ENCODE measurements at regions not wholly inside any gene's neighbourhood (a gene's known extent, or its start where the extent isn't known, plus 50 kb on each side); places are given as distances from the start of the nearest gene placed in this dataset.
A peak's percentile ranks its signal among the peaks of the same experiment; 100 is the strongest.
"Not testable (repeated sequence)": the region's sequence is repeated elsewhere in the genome, so short reads cannot be mapped to it uniquely, and the experiment has no call there.

DNA sequence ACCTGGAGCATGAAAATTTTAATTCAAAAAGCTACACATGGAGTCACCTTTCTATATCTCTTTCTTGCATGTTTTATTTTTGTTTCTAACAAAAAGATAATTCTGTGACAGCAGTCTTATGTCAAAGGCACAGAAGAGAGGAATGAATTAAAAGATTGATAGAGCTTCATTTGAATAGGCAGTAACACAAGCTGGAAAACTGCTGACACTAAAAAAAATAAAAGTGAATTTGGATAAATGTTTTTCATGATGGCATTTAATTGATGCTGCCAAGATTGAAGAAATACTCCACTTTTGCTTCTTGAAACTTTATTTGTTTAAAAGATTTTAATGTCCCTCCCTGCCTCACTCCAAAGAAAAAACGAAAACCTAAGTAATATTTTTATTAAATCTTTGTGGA lies 887.4 kb downstream of the PLA2G4A start:
- H3K4me3 ChIP-seq (ENCODE audit: low read length) = no peak overlapping the region
- no peak for DNase-seq (ENCODE audit: low read depth, low spot score)

DNA sequence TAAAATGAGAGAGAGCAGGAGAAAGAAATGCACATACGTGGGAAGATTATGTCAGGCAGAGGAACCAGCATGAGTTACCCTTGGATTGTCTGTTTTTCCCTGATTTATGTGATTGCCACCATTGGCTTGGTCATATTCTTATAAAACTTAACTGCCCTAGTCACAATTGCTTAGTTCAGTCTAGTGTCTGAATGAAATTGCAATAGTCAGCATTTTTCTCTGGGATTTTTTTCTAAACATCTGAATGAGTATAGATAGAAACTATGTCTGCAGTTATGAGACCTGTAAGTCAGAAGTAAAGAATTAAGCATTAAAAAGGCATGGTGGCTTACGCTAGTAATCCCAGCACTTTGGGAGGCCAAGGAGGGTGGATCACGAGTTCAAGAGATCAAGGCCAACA lies 889.8 kb downstream of the PLA2G4A start:
- no peak for DNase-seq (ENCODE audit: low read depth, low spot score)
- H3K4me3 ChIP-seq (ENCODE audit: low read length) = no peak overlapping the region

DNA sequence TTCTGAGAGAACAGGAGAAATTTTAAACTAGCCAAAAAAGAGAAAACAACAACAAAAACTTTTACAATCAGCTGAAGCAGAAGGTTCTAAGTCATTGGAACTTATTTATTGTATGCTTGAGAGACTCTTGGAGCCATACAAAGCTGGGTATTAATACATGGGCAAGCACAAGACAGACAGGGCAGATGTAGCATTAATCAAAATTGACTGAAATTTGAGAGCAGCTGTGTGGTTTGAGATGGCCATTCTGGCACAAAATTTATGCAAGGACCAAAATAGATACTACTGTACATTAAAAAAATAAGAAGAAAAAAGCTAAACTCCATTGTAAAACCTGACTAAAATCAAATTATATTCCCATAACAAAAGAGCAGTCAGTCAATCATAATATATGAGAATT lies 892.5 kb downstream of the PLA2G4A start:
- no peak overlapping the region for H3K4me3 ChIP-seq (ENCODE audit: low read length)
- no peak for DNase-seq (ENCODE audit: low read depth, low spot score)

DNA sequence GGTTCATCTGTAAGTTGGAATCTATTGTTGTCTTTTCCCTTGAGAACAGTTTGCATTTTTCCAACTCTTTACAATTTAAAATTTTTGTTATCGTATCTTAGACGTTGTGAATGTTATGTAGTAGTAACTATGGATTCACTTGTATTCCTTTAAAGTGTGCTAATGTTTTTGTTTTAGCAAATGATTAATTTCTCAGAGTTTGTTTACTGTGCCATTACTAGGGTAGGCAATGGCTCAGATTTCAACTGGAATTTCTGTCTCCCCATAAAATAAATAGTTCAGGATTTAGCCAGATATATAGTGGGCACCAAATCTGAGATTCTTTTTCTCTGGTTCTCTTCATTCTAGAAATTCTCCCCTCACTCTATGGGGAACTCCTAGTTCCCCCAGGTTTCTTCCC lies 896.5 kb downstream of the PLA2G4A start:
- no peak overlapping the region for H3K4me3 ChIP-seq (ENCODE audit: low read length)
- DNase-seq (ENCODE audit: low read depth, low spot score) = no peak

DNA sequence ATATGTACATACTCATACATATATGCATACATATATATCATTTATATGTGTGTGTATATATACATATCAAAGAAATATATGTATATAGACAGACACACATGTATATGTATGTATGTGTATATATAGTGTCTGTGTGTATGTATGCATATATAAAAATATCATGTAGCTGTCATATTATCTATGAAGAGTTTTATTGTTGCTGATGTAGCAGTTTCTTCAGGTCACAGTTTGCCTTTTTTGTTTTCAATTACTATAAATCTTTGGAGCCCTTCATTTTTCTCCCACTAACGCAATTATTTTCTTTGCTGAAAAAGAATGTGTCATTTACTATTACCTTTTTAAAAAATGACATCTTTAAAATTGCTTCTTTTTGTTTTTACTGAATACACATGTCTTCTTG lies 904.5 kb downstream of the PLA2G4A start:
- no peak for DNase-seq (ENCODE audit: low read depth, low spot score)
- H3K4me3 ChIP-seq (ENCODE audit: low read length) = no peak overlapping the region

DNA sequence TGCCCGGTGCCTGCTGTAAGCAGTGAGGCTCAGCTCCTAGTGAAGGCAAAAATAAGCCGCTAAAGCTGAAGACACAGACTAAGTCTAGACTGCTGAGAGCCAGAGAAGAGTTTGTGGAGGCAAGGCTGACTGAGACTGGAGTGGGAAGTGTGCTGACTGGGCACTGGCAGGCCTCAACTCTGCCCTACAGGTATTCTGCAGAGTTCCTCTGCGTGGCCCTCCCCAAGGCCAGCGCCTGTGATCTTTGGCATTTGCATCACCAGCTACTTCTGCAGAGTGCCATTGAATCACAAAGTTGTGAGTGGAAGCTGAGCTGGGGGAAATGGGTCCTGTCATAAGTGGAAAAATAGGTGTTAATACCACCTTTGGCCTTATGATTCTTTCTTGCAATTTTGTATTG lies 905.7 kb downstream of the PLA2G4A start:
- no peak overlapping the region for H3K4me3 ChIP-seq (ENCODE audit: low read length)
- no peak for DNase-seq (ENCODE audit: low read depth, low spot score)

DNA sequence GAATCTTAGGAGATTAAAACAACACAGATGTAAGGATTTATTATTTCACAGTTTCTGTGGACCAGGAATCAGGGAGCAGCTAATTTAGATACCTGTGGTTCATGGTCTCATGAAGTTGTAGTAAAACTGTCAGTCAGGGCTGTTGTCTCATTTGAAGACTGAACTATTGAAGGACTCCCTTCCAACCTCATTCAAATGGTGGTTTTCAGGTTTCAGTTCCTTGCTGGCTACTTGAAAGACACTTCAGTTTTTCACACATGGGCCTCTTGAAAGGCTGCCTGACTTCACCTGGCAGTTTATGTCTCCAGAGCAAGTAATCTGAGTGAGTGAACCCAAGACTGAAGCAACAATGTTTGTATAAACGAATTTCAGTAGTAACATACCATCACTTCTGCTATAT lies 915.9 kb downstream of the PLA2G4A start:
- H3K4me3 ChIP-seq (ENCODE audit: low read length) = no peak overlapping the region
- no peak for DNase-seq (ENCODE audit: low read depth, low spot score)

DNA sequence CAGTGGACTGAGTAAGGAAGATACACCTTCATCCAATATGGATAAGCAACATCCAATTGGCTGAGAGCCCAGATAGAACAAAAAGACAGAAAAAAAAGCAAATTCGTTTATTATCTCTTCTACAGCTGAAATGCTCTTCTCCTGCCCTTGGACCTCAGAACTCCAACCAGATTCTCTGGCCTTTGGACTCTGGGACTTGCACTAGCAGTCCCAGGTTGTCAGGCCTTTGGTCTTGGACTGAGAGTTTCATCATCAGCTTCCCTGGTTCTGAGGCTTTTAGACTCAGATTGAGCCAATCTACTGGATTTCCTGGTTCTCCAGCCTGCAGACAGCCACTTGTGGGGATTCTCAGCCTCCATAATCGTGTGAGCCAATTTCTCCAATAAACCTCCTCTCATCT lies 926.8 kb downstream of the PLA2G4A start:
- no peak for DNase-seq (ENCODE audit: low read depth, low spot score)

DNA sequence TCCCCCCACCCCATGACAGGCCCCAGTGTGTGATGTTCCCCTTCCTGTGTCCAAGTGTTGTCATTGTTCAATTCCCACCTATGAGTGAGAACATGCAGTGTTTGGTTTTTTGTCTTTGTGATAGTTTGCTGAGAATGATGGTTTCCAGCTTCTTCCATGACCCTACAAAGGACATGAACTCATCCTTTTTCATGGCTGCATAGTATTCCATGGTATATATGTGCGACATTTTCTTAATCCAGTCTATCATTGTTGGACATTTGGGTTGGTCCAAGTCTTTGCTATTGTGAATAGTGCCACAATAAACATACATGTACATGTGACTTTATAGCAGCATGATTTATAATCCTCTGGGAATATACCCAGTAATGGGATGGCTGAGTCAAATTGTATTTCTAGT lies 927.9 kb downstream of the PLA2G4A start:
- not testable (repeated sequence) for DNase-seq (ENCODE audit: low read depth, low spot score); H3K4me3 ChIP-seq (ENCODE audit: low read length)

More for the DNA sequence above, 926.8 kb downstream of the PLA2G4A start:
- H3K4me3 ChIP-seq (ENCODE audit: low read length) = no peak overlapping the region

DNA sequence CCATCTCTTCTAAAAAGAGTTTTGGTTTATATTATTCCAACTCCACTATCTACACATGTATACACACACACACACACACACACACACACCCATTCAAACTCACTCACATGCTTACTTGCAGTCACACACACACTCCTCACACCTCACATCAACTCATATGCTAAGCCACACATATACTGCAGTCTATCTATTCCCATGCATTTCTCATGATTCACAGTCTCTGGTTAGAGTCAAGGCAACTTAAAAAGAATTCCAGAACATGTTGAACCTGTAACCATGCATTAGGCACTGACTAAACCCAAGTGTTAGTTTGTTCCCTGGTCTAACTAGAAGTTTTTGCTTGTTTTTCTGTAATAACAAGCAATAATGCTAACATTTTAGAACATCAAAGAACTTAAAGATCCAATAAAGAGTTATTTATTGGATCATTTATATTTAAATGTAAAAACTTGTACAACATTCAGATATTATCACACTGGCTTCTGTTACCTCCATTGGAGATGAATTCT lies 931.1 kb downstream of the PLA2G4A start:
- no peak for DNase-seq (ENCODE audit: low read depth, low spot score)
- H3K4me3 ChIP-seq (ENCODE audit: low read length) = no peak overlapping the region

DNA sequence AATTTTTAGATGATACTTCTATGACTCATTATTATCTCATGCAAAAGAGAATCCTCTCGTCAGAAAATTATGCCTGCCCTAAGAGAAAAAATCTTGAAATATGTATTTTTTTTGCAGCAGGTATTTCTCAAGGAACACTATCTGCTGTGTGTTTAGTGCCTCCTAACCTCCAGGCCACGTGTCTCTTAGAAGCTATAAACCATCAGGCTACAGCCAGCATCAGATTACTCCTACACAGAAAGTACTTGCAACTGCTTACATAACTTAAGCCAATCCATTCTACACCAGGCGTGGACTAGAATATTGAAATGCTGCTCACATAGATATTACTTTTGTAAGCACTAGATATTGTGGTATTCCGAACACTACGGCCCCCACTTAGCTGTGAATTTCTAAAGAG lies 933.4 kb downstream of the PLA2G4A start:
- no peak for DNase-seq (ENCODE audit: low read depth, low spot score)
- no peak overlapping the region for H3K4me3 ChIP-seq (ENCODE audit: low read length)

DNA sequence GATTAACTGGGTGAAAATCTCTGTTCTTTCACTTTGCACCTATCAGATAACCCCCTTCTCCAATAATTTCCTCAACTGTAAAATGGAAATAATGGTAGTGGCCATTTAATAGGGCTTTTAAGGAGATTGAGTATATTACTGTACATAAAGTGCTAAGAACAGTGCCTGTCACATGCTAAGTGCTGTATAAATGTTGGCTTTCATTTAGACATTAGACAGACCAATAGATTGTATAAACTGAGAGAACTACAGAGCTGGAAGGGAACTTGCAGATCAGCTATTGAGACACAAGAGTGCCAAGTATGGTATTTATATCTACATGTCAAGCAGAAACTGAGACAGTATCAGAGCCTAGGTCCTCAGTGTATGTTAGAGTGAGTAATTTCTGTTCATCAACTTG lies 934.7 kb downstream of the PLA2G4A start:
- no peak overlapping the region for H3K4me3 ChIP-seq (ENCODE audit: low read length)
- no peak for DNase-seq (ENCODE audit: low read depth, low spot score)

DNA sequence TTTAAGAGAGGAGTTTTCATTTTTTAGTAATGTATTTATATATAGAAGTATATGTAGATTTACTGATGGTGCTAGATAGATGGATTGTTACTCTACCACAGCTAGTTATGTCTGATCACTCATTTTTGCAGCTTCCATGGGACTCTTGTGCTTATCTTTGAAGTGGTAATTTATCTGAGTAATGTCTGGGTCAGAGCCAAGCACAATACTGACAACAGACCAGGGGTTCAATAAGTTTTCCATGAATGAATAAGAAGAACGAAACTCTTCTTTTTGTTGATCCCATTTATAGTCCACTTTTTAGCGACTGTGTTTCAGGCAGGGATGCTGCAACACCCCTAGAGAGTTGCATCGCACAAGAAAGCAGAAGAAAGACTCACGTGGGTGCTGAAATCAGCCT lies 935.2 kb downstream of the PLA2G4A start:
- no peak overlapping the region for H3K4me3 ChIP-seq (ENCODE audit: low read length)
- no peak for DNase-seq (ENCODE audit: low read depth, low spot score)

DNA sequence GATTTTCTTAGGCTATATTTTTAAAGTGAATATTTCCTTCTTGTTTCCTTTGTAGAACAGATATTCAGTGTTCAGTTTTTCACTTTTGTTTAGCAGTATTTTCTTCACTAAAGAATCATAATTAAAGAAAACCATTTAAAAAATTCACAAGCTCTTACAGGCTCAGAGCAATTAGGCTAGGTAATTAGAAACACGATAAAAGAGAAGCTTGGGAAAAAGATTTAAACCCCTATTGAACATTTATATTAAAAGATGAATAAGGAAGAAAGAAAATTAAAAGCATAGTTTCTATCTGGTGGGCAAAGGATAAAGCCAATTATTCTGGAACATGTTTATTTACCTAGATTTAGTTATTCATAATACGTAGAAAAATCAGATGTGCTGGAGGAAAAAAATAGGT lies 942.6 kb downstream of the PLA2G4A start:
- H3K4me3 ChIP-seq (ENCODE audit: low read length) = no peak overlapping the region
- DNase-seq (ENCODE audit: low read depth, low spot score) = no peak

DNA sequence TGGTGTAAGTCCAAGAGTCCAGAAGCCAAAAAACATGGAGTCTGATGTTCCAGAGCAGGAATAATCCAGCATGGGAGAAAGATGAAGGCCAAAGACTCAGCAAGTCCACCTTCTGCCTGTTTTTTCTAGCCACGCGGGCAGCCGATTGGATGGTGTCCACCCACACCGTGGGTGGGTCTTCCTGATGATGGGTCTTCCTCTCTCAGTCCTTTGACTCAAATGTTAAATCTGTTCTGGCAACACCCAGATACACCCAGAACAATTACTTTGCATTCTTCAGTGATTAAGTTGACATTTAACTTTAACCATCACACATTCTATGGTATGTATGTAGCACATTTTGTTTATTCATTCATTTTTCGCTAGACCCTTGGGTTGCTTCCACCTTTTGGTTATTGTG lies 944.4 kb downstream of the PLA2G4A start:
- no peak for DNase-seq (ENCODE audit: low read depth, low spot score)
- H3K4me3 ChIP-seq (ENCODE audit: low read length) = no peak overlapping the region

DNA sequence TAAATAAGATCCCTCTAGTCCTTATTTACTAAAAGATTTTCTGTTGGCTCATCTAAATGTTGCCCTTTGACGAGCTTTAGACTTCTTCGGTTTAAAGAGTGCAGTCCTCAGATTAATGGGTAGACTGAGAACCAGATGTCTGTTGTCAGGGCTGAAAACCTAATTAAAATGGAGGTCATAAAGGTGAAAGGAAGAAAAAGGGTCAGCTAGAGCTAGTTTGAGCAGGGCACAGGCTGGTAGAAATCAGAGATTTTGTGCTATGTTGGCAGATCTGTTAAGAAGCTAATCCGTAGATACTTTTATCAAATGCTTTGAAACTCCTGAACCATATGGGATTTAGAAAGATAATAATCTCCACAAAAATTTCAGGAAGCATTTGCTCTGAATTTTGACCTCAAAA lies 959.0 kb downstream of the PLA2G4A start:
- no peak for DNase-seq (ENCODE audit: low read depth, low spot score)
- H3K4me3 ChIP-seq (ENCODE audit: low read length) = no peak overlapping the region

DNA sequence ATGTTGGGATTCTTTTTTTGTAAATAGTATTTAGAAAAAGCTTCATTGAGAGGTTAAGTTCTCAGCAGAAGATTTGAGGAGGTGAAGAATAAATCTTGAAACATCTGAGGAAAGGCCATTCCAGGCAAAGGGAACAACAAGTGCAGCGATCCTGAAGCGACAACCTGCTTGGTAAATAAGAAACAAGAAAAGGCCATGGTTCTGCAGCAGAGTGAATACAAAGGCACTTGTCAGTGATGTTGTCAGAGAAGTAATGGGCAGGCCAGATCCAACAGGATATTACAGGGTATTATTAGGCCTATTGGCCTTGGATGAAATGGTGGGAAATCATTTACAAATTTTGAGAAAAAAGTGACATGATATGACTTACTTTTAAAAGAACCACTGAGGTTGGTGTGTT lies 960.0 kb downstream of the PLA2G4A start:
- H3K4me3 ChIP-seq (ENCODE audit: low read length) = no peak overlapping the region
- DNase-seq (ENCODE audit: low read depth, low spot score) = no peak

DNA sequence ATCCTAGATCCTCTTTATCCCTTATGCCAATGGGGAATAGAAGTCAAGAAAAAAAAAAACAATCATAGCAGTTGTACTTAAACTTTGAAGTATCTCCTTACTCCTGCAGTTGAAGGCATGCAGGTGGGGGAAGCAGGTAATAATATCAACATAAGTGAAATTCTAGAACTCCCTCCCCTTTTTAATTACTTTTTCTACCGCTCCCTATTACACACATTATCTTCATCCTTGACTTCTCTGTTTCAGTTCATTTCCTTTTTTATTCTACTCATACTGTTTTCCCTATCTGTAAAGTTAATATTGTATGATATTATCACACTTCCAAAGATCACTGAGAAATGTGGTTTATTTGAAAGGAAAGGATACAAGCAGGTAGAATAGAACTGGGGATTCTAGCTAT lies 962.0 kb downstream of the PLA2G4A start:
- DNase-seq (ENCODE audit: low read depth, low spot score) = no peak
- no peak overlapping the region for H3K4me3 ChIP-seq (ENCODE audit: low read length)

DNA sequence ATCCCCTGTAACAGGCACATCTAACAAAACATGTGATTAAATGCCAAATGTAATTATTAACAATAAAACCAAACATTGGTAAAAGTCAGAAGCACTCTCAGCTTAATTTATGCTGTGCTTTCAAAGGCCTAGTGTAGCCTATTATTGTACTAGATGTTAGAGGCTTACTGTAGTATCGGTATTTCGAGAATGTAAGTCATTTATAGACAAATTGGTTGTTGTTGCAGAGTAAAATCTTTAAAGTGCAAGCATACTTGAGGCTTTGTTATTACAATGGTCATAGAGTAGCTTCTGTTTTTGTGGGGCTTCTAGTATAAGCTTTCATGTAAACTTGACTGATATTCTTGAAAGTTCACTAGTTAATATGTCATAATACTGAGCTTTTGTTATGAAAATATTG lies 965.8 kb downstream of the PLA2G4A start:
- no peak overlapping the region for H3K4me3 ChIP-seq (ENCODE audit: low read length)
- no peak for DNase-seq (ENCODE audit: low read depth, low spot score)

DNA sequence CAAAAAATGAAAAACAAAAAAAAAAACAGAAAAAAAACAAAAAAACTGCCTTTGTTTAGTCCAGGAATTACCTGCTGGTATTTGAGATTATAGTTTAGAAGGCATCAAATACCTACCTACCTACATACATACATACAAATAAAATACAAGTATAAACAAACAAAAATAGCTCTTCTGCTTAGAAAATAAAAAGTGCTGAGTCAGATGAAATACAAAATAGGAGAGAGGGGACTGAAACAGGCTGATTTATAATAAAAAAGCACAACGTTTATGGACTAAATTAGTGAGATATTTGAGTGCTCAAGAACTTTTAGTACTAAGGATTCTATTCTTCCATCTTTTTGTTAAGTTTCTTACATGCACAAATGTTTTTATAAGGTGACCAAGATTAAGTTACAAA lies 980.8 kb downstream of the PLA2G4A start:
- no peak for DNase-seq (ENCODE audit: low read depth, low spot score)
- H3K4me3 ChIP-seq (ENCODE audit: low read length) = no peak overlapping the region

DNA sequence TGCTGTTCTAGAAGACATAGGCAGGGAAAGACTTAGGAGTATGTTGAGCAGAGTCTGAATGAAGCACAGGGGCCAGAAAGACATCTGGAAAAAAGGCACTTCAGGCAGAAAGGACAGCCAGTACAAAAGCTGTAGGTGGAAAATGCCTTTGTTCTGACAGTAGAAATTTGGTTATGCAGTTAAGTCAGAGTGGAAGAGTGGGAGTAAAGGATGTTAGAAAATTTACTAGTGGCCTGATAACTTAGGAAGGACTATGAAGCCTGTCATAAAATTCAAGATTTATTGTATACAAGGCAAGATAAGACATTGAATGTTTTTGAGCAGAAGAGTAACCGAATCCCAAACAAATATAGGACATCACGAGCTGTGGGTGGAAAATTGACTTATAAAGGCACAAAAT lies 987.9 kb downstream of the PLA2G4A start:
- no peak overlapping the region for H3K4me3 ChIP-seq (ENCODE audit: low read length)
- no peak for DNase-seq (ENCODE audit: low read depth, low spot score)

DNA sequence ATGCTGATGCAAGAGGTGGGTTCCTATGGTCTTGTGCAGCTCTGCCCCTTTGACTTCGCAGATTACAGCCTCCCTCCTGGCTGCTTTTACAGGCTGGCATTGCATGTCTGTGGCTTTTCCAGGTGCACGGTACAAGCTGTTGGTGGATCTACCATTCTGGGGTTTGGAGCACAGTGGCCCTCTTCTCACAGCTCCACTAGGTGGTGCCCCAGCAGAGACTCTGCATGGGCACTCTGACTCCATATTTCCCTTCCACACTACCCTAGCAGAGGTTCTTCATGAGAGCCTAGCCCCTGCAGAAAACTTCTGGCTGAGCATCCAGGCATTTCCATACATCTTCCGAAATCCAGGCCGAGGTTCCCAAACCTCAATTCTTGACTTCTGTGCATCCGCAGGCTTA lies 989.0 kb downstream of the PLA2G4A start:
- H3K4me3 ChIP-seq (ENCODE audit: low read length) = no peak overlapping the region
- DNase-seq (ENCODE audit: low read depth, low spot score) = peak; percentile 3
